Fibroblast of gingiva (primary cell): ENCODE measurements at regions not wholly inside any gene's neighbourhood (a gene's known extent, or its start where the extent isn't known, plus 50 kb on each side); places are given as distances from the start of the nearest gene placed in this dataset.
"Not testable (repeated sequence)": the region's sequence is repeated elsewhere in the genome, so short reads cannot be mapped to it uniquely, and the experiment has no call there.

Experiments used
- DNase-seq: peaks from one replicate; pipeline ENCODE4 v3.0.0-alpha.2; 2011; ENCODE audit warnings: low read depth

DNA sequence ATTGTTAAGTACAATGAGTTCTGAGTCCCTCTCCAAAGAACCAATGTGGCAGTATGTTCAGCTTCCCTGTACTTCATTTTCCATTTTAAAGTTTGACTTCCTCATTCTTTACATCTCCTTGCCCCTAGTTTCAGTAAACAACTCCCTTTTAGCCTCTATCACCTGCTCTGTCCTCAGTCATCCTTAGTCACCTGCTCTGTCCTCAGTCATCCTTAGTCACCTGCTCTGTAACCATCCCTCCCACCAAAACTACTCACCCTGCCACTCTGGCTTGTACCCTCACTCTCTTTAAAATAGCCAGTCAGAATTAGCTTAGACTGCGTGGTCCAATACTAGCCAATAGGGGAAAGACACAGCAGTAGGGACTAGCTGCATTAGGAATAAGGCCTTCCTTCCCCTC, 259.9 kb upstream of the TBL1XR1 start:
- not testable (repeated sequence) for DNase-seq

DNA sequence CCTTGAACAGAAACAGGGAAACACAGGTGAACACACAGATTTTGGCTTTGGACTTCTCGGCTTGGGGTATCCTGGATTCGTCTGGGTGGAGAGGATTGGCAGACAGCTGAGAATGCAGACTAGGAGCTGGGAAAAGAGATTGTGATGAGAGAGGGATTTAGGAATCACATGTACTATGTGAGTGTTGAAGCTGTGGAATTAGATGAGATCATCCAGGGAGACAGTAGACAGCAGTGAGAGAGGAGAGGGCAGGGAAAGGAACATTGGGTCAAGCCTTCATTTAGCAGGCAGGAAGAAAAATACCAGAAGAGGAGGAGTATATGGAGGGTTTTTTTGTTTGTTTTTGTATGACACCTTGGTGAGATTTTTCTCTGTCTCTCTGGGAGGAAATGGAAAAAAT, 262.1 kb upstream of the TBL1XR1 start:
- peak; percentile 54 for DNase-seq

GRCh38 chr3:177460047-177460446, 262.8 kb upstream of the TBL1XR1 start:
- no peak for DNase-seq

GRCh38 chr3:177461765-177462164, 264.5 kb upstream of the TBL1XR1 start:
- DNase-seq: no peak

- not testable (repeated sequence) for DNase-seq
Measured at GRCh38 chr3:177463341-177463740, 266.1 kb upstream of the TBL1XR1 start.

DNA sequence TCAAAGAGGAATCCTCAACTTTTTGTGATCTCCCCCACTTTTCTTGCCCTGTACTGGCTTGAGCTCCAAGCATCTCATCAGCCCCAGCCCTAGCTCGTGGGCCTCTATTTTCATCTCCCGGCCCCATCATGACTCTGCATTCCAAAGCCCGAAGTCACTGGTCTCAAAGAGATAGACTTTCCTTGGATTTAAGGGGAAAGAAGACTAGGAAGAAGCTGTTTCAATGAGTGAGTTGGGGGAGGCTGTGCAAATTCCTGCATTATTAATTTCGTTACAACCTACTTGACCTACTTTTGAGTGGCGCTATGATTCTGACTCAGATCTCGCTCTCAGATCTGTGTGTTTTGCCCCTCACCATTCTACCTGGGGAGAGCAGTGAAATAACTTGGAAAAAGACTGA, 266.6 kb upstream of the TBL1XR1 start:
- DNase-seq: no peak

- DNase-seq: no peak
Measured at GRCh38 chr3:177464392-177465256, 267.3 kb upstream of the TBL1XR1 start.

GRCh38 chr3:177465257-177465642, 268.0 kb upstream of the TBL1XR1 start:
- peak; percentile 53 for DNase-seq

GRCh38 chr3:177466074-177466473, 268.8 kb upstream of the TBL1XR1 start:
- no peak for DNase-seq

- DNase-seq: not testable (repeated sequence)
Measured at GRCh38 chr3:177466622-177467021, 269.3 kb upstream of the TBL1XR1 start.

- no peak for DNase-seq
Measured at GRCh38 chr3:177467247-177467985, 270.1 kb upstream of the TBL1XR1 start.

DNA sequence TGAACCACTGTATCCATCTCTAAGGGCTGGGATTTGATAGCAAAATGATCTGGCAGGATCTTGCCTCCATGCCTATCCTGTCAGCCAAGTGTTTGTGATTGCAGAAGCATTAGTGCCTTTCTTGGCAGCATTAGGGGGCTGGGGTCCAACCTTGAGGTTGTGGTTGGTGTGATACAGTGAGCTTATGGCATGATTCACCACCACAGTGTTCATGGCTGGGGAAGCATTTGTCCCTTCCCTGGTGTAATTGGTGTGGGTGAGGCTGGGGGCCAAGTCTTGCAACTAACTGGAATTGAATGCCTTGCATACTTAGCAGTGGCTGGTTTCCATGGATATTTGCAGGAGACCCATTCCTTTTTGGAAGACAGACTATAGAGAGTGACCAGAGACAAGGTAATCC, 271.0 kb upstream of the TBL1XR1 start:
- DNase-seq: peak; percentile 95

DNA sequence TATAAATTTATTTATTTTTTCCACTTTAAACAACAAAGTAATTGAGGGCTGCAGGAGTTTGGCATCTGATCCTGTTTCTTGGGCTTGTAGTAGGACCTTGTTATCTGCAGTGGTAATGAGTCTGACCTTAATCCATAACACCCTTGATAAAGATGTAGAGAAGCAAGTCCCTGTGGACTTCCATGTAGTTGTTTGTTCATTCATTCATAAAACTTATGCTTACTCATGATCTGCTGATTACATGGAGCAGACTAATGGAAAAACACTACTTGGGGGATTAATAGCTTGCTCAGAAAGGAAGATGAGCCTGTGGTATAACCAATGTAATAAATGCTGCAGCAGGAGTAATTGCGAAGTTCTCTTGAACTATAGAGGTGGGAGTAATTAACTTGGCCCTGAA, 271.5 kb upstream of the TBL1XR1 start:
- DNase-seq: no peak

GRCh38 chr3:177469216-177469615, 271.9 kb upstream of the TBL1XR1 start:
- no peak for DNase-seq

GRCh38 chr3:177470197-177470941, 273.1 kb upstream of the TBL1XR1 start:
- DNase-seq: no peak

GRCh38 chr3:177471733-177472480, 274.6 kb upstream of the TBL1XR1 start:
- DNase-seq: no peak

DNA sequence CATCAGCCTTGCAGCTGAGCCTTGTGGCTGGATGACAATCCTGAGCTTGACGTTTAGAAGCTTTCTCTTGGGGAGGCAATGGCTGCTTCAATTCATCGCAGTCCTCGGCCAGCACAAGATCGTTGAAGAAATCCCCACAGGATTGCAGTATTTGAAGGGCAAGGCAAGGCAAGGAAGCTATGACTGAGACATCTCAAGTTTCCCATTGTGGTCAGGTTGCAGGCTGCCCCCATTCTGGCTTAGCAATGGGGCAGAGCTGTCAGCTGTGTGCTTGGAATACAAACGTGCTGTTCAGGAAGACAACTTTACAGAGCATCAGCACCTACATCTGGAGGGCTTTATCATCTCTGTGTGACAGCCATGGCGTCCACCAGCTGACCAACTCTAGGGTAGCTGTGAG, 275.9 kb upstream of the TBL1XR1 start:
- DNase-seq: peak; percentile 81

DNA sequence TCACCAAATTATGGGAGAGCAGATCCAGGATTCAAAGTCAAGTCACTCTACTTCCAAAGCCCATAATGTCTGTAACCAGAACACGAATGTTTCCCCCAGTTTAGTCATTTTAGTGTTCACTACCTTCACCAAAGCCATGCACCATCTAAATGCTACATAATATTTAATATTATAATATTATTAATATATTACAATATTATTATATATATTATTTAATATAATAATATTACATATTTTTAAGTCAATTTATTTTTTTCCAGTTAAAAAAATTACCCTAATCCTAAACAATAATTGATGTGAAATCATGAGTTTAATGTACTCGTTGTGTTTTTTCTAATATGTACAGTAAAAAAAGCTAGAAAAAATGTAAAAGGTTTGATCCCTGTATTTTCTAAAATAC, 276.6 kb upstream of the TBL1XR1 start:
- DNase-seq: no peak

DNA sequence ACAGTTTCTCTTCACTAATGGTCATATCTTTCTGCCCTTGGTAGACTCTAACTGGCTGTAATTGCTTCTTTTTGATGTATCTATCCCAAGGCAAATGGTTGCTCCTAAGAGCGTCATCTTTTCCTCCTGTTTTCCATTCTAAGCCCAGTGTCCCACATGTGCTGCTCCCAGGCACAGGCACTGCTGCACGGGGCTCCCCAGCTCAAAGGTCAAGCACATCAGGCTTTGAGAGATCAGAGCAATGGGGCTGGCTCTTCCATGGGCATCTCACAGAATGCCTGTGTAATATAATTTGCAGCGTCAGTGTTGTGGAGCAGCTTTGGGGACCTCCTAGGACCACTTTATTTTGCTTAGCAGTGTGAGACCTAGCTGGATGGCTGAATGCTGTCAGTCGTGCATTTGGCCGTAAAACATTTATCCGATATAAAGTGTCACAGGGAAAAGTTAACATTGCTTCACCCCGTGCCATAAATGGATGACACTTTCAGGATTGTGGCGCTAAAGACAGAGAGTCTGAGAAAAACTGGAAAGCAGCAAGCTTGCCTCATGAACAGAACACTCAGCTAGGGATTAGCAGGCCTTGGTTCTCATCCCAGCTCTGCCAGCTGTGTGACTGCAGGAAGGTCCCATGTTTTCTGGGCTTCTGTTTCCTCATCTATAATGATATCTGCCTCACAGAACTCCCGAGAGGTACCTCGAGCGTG, 277.5 kb upstream of the TBL1XR1 start:
- no peak for DNase-seq

- no peak for DNase-seq
Measured at GRCh38 chr3:177475356-177475665, 278.0 kb upstream of the TBL1XR1 start.

DNA sequence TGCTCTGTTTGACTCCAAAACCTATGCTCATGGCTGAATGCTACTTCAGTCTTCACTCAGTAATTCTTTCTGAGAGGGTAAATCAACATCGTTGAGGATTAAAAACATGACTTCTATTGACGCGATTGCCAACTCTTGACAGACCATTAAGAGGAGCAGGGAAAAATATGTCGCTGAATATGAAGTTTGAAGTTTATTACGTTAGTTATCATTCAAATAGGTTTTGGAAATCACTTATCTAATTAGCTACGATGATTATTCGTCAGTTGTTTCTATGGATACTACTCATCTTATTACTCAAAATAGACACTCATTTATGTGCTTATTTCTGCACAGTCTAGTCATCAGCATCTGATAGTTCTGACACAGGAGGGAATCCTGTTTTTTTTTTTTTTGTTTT, 279.2 kb upstream of the TBL1XR1 start:
- no peak for DNase-seq
